Neural progenitor cell (in vitro differentiated cells): ENCODE measurements at regions not wholly inside any gene's neighbourhood (a gene's known extent, or its start where the extent isn't known, plus 50 kb on each side); places are given as distances from the start of the nearest gene placed in this dataset.

Source experiments
- EZH2 ChIP-seq: fragments of 200-600 bp; sonication (generic); IDR thresholded peaks from 2 replicates; pipeline ENCODE4 v1.6.1; 2017; ENCODE audit warnings: antibody characterized with exemption, mild to moderate bottlenecking, moderate library complexity
- TF ChIP-seq, protein P1 (sequence below): fragments of 200-600 bp; sonication (generic); IDR thresholded peaks from 2 replicates; pipeline ENCODE4 v1.5.1; 2017; ENCODE audit warnings: antibody characterized with exemption, mild to moderate bottlenecking

DNA sequence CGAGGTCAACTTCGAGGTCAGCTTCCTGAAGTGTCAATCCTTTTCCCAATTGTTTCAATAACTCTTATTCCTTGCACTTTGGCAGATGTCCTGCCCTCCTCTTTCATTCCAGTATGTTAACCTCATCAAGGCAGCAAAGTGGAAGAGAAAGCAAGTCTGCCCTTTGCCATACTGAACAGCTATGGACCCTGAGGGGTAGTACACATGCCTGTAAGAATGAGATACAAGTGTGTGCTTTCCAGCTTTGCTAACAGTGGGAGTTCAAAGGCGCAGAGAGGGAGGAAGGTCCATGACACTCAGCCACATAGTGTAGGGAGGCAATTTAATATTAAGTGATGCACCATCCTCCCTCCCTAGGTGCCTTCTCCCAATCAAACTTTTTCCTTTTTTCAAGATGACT lies 96.4 kb upstream of the ZCCHC13 start:
- TF ChIP-seq, protein P1, sequence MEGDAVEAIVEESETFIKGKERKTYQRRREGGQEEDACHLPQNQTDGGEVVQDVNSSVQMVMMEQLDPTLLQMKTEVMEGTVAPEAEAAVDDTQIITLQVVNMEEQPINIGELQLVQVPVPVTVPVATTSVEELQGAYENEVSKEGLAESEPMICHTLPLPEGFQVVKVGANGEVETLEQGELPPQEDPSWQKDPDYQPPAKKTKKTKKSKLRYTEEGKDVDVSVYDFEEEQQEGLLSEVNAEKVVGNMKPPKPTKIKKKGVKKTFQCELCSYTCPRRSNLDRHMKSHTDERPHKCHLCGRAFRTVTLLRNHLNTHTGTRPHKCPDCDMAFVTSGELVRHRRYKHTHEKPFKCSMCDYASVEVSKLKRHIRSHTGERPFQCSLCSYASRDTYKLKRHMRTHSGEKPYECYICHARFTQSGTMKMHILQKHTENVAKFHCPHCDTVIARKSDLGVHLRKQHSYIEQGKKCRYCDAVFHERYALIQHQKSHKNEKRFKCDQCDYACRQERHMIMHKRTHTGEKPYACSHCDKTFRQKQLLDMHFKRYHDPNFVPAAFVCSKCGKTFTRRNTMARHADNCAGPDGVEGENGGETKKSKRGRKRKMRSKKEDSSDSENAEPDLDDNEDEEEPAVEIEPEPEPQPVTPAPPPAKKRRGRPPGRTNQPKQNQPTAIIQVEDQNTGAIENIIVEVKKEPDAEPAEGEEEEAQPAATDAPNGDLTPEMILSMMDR: no peak
- no peak for TF ChIP-seq EZH2
